Heart right ventricle (tissue), 16 donors: ENCODE measurements at regions not wholly inside any gene's neighbourhood (a gene's known extent, or its start where the extent isn't known, plus 50 kb on each side); places are given as distances from the start of the nearest gene placed in this dataset.

Experiments used
- ATAC-seq, 8 donors: fragments of 200-7000 bp; cut with Tn5 transposase; one replicate each; pipeline ENCODE4 v1.9.1; 2020; ENCODE audit warnings: mild to moderate bottlenecking in 8 of 8, moderate library complexity in 8 of 8, moderate number of reproducible peaks in 1 of 8
- DNase-seq, 2 donors: peaks; one replicate each; pipeline ENCODE4 v3.0.0-alpha.2; 2020
- H3K27ac ChIP-seq, 10 donors: fragments of 200-600 bp; sonication (generic) in 2 of 10; one replicate each; pipeline versions ENCODE4 v1.5.0 to v1.8.0; 2020 to 2022; ENCODE audit warnings: mild to moderate bottlenecking in 3 of 10
- H3K27me3 ChIP-seq, 7 donors: fragments of 200-600 bp; one replicate each; pipeline ENCODE4 v1.8.0; 2021 to 2022; ENCODE audit warnings: mild to moderate bottlenecking in 2 of 7
- H3K36me3 ChIP-seq, 9 donors: fragments of 200-600 bp; sonication (generic) in 1 of 9; one replicate each; pipeline versions ENCODE4 v1.5.0 to v1.8.0; 2020 to 2022; ENCODE audit warnings: mild to moderate bottlenecking in 2 of 9
- H3K4me1 ChIP-seq, 9 donors: fragments of 200-600 bp; sonication (generic) in 1 of 9; one replicate each; pipeline versions ENCODE4 v1.5.0 to v1.8.0; 2020 to 2022; ENCODE audit warnings: mild to moderate bottlenecking in 4 of 9
- H3K4me3 ChIP-seq, 10 donors: fragments of 200-600 bp; sonication (generic) in 2 of 10; one replicate each; pipeline versions ENCODE4 v1.5.0 to v1.8.0; 2020 to 2022; ENCODE audit warnings: mild to moderate bottlenecking in 7 of 10, moderate library complexity in 2 of 10
- H3K9me3 ChIP-seq, 11 donors: fragments of 200-600 bp in 10 of 11; sonication (generic) in 2 of 11; one replicate each; pipeline versions ENCODE4 v1.5.0 to v1.8.0; 2013 to 2022; ENCODE audit warnings: mild to moderate bottlenecking in 2 of 11, control low read depth in 1 of 11, moderate library complexity in 1 of 11
- WGBS, 2 donors: extraction: QIAGEN DNeasy Blood & Tissue Kit; methylation state at CpG; one replicate each; pipeline ENCODE4 v1.1.7; 2013; ENCODE audit warnings: inconsistent platforms in 1 of 2; 5-methylcytosine and 5-hydroxymethylcytosine counted together
- intact Hi-C, 10 donors: fragments of 100-400 bp; cut with DNase I; formaldehyde crosslinking; loops; one replicate each; pipeline versions ENCODE4 v1.11.1 to v1.14.2; 2022
- TF ChIP-seq, protein P1 (sequence below), 9 donors: fragments of 200-600 bp; sonication (generic) in 2 of 9; IDR thresholded peaks; one replicate each; pipeline versions ENCODE4 v1.5.0 to v1.8.0; 2021 to 2022; ENCODE audit warnings: antibody characterized with exemption in 9 of 9, mild to moderate bottlenecking in 5 of 9, moderate library complexity in 1 of 9
- donor health status: Arrhythmogenic right ventricular cardiomyopathy.
- donor health status: ischemic (EF 13 %, LVEDD 7.1; RV severe dilation, severe dysfunction).
- donor health status: healthy with polysubstance abuse.
- donor health status: DM: no; HTN: yes; CAD: no.
- donor health status: DM: no; HTN: no; CAD: no.
- donor health status: ischemic (EF 25% LVEDD 6.9; RV normal size, moderate dysfunction).
- donor health status: ischemic (EF 25% LVEDD 5.7; RV mildly dilated, moderate dysfunction).
- donor health status: healthy.
- donor health status: DM: yes; HTN: yes; CAD: no.
- donor health status: Ischemic cardiomyopathy.
- donor health status: ischemic (EF 35%, LVEDD 5.7; RV mildly dilated, moderate dysfunction).
- donor health status: nonischemic (EF 11% LVEDD 7.7; RV severe dilation, severe dysfunction).
- donor health status: DM: yes; HTN: yes; CAD: no.
- donor health status: PGD.
- donor health status: ischemic (EF 29% LVEDD 5.4; RV normal size, mild dysfunction).
- donor health status: nonischemic (EF 23%, LVEDD 6.1; RV moderate dilation, normal function).

GRCh38 chr2:16161768-16162490 lies 221.6 kb downstream of the MYCN start:
- Histone ChIP-seq H3K27ac (no peak overlapping the region), H3K4me1 (no peaks in the 10 kb centered on the region), H3K27me3 (peaks cover 0 to 16% (median 8%) of the 10 kb centered on the region in 7 donors), H3K4me3 (no peak overlapping the region), H3K36me3 (no peaks in the 10 kb centered on the region), H3K9me3 (no peaks in the 10 kb centered on the region)
- WGBS, 2 donors, result 92 to 94% methylated on average over 5 of the region's 5 CpGs
- DNase-seq, result no peak
- ATAC-seq, result no peak
- intact Hi-C loops, result no loop called here
- TF ChIP-seq, protein P1, sequence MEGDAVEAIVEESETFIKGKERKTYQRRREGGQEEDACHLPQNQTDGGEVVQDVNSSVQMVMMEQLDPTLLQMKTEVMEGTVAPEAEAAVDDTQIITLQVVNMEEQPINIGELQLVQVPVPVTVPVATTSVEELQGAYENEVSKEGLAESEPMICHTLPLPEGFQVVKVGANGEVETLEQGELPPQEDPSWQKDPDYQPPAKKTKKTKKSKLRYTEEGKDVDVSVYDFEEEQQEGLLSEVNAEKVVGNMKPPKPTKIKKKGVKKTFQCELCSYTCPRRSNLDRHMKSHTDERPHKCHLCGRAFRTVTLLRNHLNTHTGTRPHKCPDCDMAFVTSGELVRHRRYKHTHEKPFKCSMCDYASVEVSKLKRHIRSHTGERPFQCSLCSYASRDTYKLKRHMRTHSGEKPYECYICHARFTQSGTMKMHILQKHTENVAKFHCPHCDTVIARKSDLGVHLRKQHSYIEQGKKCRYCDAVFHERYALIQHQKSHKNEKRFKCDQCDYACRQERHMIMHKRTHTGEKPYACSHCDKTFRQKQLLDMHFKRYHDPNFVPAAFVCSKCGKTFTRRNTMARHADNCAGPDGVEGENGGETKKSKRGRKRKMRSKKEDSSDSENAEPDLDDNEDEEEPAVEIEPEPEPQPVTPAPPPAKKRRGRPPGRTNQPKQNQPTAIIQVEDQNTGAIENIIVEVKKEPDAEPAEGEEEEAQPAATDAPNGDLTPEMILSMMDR (IDR thresholded peaks at IDR 0.05), result no peak

DNA sequence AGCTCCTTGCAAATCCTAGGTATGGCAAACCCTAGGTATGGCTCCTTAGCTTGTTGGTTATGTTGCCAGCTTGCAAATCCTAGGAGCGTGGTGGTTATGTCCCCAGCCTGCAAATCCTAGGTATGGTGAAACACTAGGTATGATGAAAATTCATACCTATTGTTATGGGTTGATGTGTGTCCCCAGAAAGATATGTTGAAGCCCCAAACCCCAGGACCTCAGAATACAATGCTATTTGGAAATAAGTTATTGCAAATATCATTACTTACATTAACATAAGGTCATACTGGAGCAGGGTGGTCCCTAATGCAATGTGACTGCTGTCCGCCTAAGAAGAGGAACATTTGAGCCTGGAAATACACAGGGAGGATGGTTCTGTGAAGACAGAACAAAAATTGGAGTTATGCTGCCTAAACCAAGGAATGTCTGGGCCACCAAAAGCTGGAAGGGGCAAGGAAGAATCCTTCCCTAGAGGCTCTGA lies 220.8 kb downstream of the MYCN start:
- 45 to 49% methylated on average over 2 of the region's 2 CpGs for WGBS, 2 donors
- TF ChIP-seq, protein P1 (IDR thresholded peaks at IDR 0.05), result no peak
- Histone ChIP-seq H3K27ac (no peak overlapping the region), H3K9me3 (no peaks in the 10 kb centered on the region), H3K36me3 (no peaks in the 10 kb centered on the region), H3K4me1 (no peaks in the 10 kb centered on the region), H3K4me3 (no peak overlapping the region), H3K27me3 (peaks cover 0 to 12% (median 1%) of the 10 kb centered on the region in 7 donors)
- no peak for ATAC-seq
- no peak for DNase-seq
- intact Hi-C loops, result no loop called here

- TF ChIP-seq, protein P1 (IDR thresholded peaks at IDR 0.05), result no peak
- intact Hi-C loops, result no loop called here
These were observed 220.1 kb downstream of the MYCN start for GRCh38 chr2:16160281-16161084.

DNA sequence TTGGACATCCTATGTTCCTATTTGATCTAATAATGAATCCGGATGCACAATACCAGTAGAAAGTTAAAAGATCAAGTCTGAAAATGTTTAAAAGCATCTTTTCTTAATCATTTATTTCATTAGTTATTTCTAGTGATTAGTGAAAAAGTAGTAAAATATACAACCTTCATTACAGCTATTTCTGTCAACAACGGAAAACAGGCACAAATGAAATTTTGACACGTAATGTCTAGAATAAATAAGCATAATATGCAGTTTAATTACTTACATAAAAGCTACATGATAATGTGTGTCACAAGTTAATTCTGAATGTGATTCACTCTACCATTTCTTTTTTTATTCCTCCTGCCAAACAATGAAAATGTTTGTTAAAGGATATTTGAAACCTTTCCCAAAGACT lies 216.1 kb downstream of the MYCN start:
- Histone ChIP-seq H3K4me3 (no peak overlapping the region), H3K36me3 (no peaks in the 10 kb centered on the region), H3K9me3 (no peaks in the 10 kb centered on the region), H3K27ac (no peak overlapping the region), H3K4me1 (no peaks in the 10 kb centered on the region), H3K27me3 (peaks cover 0 to 8% (median 0%) of the 10 kb centered on the region in 7 donors)
- ATAC-seq (no peak), DNase-seq (no peak)
- intact Hi-C loops, result no loop called here
- TF ChIP-seq, protein P1 (IDR thresholded peaks at IDR 0.05), result no peak
- WGBS, 2 donors, result 93 to 95% methylated on average over 3 of the region's 3 CpGs

More at GRCh38 chr2:16160281-16161084, 220.1 kb downstream of the MYCN start:
- no peak overlapping the region for H3K4me3 ChIP-seq
- ATAC-seq, result no peak
- 86 to 87% methylated on average over 6 of the region's 6 CpGs for WGBS, 2 donors
- no peaks in the 10 kb centered on the region for H3K36me3 ChIP-seq
- DNase-seq, result no peak
- H3K9me3 ChIP-seq, result no peaks in the 10 kb centered on the region
- H3K4me1 ChIP-seq, result no peaks in the 10 kb centered on the region
- H3K27ac ChIP-seq, result no peak overlapping the region
- peaks cover 0 to 8% (median 0%) of the 10 kb centered on the region in 7 donors for H3K27me3 ChIP-seq
